ENCODE measurements at regions not wholly inside any gene's neighbourhood (a gene's known extent, or its start where the extent isn't known, plus 50 kb on each side); places are given as distances from the start of the nearest gene placed in this dataset.

DNA sequence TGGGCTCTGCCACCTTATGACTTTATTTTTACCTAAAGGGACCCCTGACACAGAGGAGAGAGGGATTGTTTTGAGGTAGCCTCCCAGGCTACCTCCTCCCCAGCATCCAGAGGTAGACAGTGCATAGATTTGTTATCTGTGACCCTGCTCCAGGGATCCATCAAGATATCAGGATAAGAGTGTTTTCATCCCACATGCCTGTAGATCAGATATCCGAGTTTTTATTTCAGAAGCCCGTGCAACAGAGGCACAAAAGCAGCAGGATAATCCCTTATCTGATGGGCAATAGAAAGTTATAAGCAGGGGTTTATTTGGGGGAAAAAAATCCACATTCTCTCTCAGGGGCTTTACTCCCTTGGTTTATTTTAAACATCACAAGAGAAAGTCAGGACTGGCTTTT lies 117.0 kb upstream of the RPH3A start:
- ChIA-PET POLR2A (ENCODE audit: unreplicated experiment) (no interaction called here), CTCF (no interaction called here)
- TF ChIP-seq EZH2 (IDR thresholded peaks at IDR 0.05; ENCODE audit: low read length, unreplicated experiment) (no peak), EZH2phosphoT487 (IDR thresholded peaks at IDR 0.05; ENCODE audit: borderline replicate concordance, low read length) (no peak), CTCF (conservative IDR thresholded peaks at IDR 0.05; ENCODE audit: low read depth, low read length) (no peak)
- Histone ChIP-seq H2AFZ (ENCODE audit: low read length) (no peak overlapping the region), H3K4me3 (ENCODE audit: low read length) (no peak overlapping the region), H3K36me3 (ENCODE audit: low read depth, low read length) (no peaks in the 10 kb centered on the region), H4K20me1 (ENCODE audit: low read length) (no peaks in the 10 kb centered on the region), H3K9me3 (ENCODE audit: low read length) (no peaks in the 10 kb centered on the region), H3F3A (ENCODE audit: low read length, unreplicated experiment) (no peaks in the 10 kb centered on the region), H3K4me2 (ENCODE audit: low read length) (no peak overlapping the region), H3K79me2 (ENCODE audit: low read length) (no peaks in the 10 kb centered on the region), H3K27me3 (ENCODE audit: low read length) (peaks cover 75% of the 10 kb centered on the region), H3K4me1 (ENCODE audit: insufficient read depth, low read length) (no peaks in the 10 kb centered on the region), H3K9me2 (replicated peaks; ENCODE audit: low read length) (no peaks in the 10 kb centered on the region), H3K9ac (ENCODE audit: low read length) (no peak overlapping the region), H3K27ac (ENCODE audit: low read length) (no peak overlapping the region)
- no peak for ATAC-seq
- no TSS peak for BruUV-seq (replicated peaks)
- intact Hi-C loops (cut with micrococcal nuclease), result no loop called here
- DNase-seq, result no peak

DNA sequence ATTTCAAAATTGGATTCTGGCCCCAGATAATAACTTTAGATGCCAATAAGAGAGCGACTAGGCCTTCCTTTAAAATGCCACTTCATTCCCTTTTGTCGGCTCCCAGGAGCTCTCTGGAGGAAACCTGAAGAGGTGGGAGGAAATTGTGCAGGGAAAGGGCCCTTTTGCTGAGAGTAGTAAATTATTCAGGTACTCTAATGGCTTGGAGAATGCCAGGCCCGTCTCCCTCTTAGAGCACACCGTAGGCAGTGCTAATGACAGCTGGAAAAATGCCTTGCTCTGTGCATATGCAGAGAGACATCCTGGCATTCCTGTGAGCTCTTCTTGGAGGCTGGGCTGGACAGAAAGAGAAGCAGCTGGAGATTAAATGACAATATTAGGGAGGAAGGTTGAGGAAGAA lies 115.0 kb upstream of the RPH3A start:
- Histone ChIP-seq H3K9me2 (replicated peaks; ENCODE audit: low read length) (no peaks in the 10 kb centered on the region), H3K4me2 (ENCODE audit: low read length) (no peak overlapping the region), H3K27ac (ENCODE audit: low read length) (no peak overlapping the region), H3K36me3 (ENCODE audit: low read depth, low read length) (no peaks in the 10 kb centered on the region), H3K27me3 (ENCODE audit: low read length) (peaks cover 91% of the 10 kb centered on the region), H3K4me1 (ENCODE audit: insufficient read depth, low read length) (no peaks in the 10 kb centered on the region), H4K20me1 (ENCODE audit: low read length) (no peaks in the 10 kb centered on the region), H3F3A (ENCODE audit: low read length, unreplicated experiment) (no peaks in the 10 kb centered on the region), H2AFZ (ENCODE audit: low read length) (no peak overlapping the region), H3K9me3 (ENCODE audit: low read length) (no peaks in the 10 kb centered on the region), H3K4me3 (ENCODE audit: low read length) (no peak overlapping the region), H3K9ac (ENCODE audit: low read length) (no peak overlapping the region), H3K79me2 (ENCODE audit: low read length) (no peaks in the 10 kb centered on the region)
- TF ChIP-seq EZH2phosphoT487 (IDR thresholded peaks at IDR 0.05; ENCODE audit: borderline replicate concordance, low read length), result no peak
- no peak for TF ChIP-seq CTCF (conservative IDR thresholded peaks at IDR 0.05; ENCODE audit: low read depth, low read length)
- TF ChIP-seq EZH2 (IDR thresholded peaks at IDR 0.05; ENCODE audit: low read length, unreplicated experiment), result no peak
- ChIA-PET POLR2A (ENCODE audit: unreplicated experiment) (no interaction called here), CTCF (no interaction called here)
- BruUV-seq (replicated peaks), result no TSS peak
- no peak for DNase-seq
- intact Hi-C loops (cut with micrococcal nuclease), result no loop called here
- no peak for ATAC-seq

DNA sequence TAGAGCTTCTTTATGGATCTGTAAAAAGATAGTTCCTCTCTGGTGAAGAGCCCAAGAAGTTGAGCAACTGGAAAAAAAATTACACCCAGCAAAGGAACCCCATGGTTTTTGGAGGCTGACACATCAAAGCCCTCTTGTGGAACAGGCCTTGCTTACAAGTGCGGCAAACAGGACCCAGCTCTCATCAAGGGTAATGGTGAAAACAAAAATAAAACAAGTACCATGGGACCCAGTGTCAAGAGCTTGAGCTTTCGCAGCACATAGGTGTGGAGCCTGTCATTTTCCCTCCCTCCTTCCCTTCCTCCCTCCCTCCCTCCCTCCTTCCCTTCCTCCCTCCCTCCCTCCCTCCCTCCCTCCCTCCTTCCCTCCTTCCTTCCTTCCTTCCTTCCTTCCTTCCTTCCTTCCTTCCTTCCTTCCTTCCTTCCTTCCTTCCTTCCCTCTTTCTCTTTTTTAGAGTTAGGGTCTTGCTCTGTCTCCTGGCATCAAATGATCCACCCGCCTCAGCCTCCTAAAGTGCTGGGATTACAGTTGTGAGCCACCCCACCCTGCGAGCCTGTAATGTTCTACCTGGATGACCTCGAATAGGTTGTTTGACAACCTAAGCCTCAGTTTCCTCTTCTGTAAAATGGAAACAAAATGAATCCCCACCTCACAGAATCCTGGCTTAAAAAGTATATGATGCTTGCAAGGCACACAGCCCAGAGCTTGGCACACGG lies 114.3 kb upstream of the RPH3A start:
- BruUV-seq (replicated peaks), result no TSS peak
- intact Hi-C loops (cut with micrococcal nuclease), result no loop called here
- CTCF ChIA-PET, result no interaction called here
- no peaks in the 10 kb centered on the region for H4K20me1 ChIP-seq (ENCODE audit: low read length)
- H3K4me1 ChIP-seq (ENCODE audit: insufficient read depth, low read length), result no peaks in the 10 kb centered on the region
- H2AFZ ChIP-seq (ENCODE audit: low read length), result no peak overlapping the region
- no peaks in the 10 kb centered on the region for H3F3A ChIP-seq (ENCODE audit: low read length, unreplicated experiment)
- no peak for ATAC-seq
- H3K27me3 ChIP-seq (ENCODE audit: low read length), result peaks cover 95% of the 10 kb centered on the region
- DNase-seq, result no peak
- no peaks in the 10 kb centered on the region for H3K9me2 ChIP-seq (replicated peaks; ENCODE audit: low read length)
- TF ChIP-seq EZH2 (IDR thresholded peaks at IDR 0.05; ENCODE audit: low read length, unreplicated experiment), result no peak
- TF ChIP-seq CTCF (conservative IDR thresholded peaks at IDR 0.05; ENCODE audit: low read depth, low read length), result no peak
- no peak for TF ChIP-seq EZH2phosphoT487 (IDR thresholded peaks at IDR 0.05; ENCODE audit: borderline replicate concordance, low read length)
- POLR2A ChIA-PET (ENCODE audit: unreplicated experiment), result no interaction called here
- H3K9ac ChIP-seq (ENCODE audit: low read length), result no peak overlapping the region
- H3K27ac ChIP-seq (ENCODE audit: low read length), result no peak overlapping the region
- H3K79me2 ChIP-seq (ENCODE audit: low read length), result no peaks in the 10 kb centered on the region
- H3K4me2 ChIP-seq (ENCODE audit: low read length), result no peak overlapping the region
- no peaks in the 10 kb centered on the region for H3K9me3 ChIP-seq (ENCODE audit: low read length)
- H3K4me3 ChIP-seq (ENCODE audit: low read length), result no peak overlapping the region
- H3K36me3 ChIP-seq (ENCODE audit: low read depth, low read length), result no peaks in the 10 kb centered on the region

All from PC-3 (cell line).